ENCODE measurements at regions not wholly inside any gene's neighbourhood (a gene's known extent, or its start where the extent isn't known, plus 50 kb on each side); places are given as distances from the start of the nearest gene placed in this dataset.

GRCh38 chr7:116139007-116139406, 71.3 kb upstream of the TES start:
- TF ChIP-seq CBFB (CRISPR knock-in tag; IDR thresholded peaks at IDR 0.05): no peak
- no peak for TF ChIP-seq JUND (CRISPR knock-in tag; IDR thresholded peaks at IDR 0.05)
- no peak for TF ChIP-seq ZNF777 (CRISPR knock-in tag; IDR thresholded peaks at IDR 0.05)
- no peak for TF ChIP-seq HDAC1 (CRISPR knock-in tag; IDR thresholded peaks at IDR 0.05)
- TF ChIP-seq ZNF382 (CRISPR knock-in tag; IDR thresholded peaks at IDR 0.05; ENCODE audit: borderline replicate concordance): no peak
- no peak for TF ChIP-seq ZNF333 (CRISPR knock-in tag; IDR thresholded peaks at IDR 0.05; ENCODE audit: borderline replicate concordance)
- TF ChIP-seq ZNF34 (CRISPR knock-in tag; IDR thresholded peaks at IDR 0.05; ENCODE audit: borderline replicate concordance): no peak
- no peak for TF ChIP-seq FOXO4 (CRISPR knock-in tag; conservative IDR thresholded peaks at IDR 0.05)
- TF ChIP-seq ZNF513 (CRISPR knock-in tag; conservative IDR thresholded peaks at IDR 0.05): no peak
- TF ChIP-seq ZNF30 (CRISPR knock-in tag; IDR thresholded peaks at IDR 0.05): no peak
- TF ChIP-seq SRSF1 (optimal IDR thresholded peaks at IDR 0.05; ENCODE audit: low read depth, low read length): no peak
- TF ChIP-seq ATAD3A (CRISPR knock-in tag; IDR thresholded peaks at IDR 0.05): no peak
- no peak for TF ChIP-seq ZNF891 (CRISPR knock-in tag; IDR thresholded peaks at IDR 0.05)
- TF ChIP-seq MAF1 (CRISPR knock-in tag; IDR thresholded peaks at IDR 0.05; ENCODE audit: borderline replicate concordance): no peak
- no peak for TF ChIP-seq RXRA (CRISPR knock-in tag; IDR thresholded peaks at IDR 0.05)
- no peak for TF ChIP-seq ZNF878 (CRISPR knock-in tag; IDR thresholded peaks at IDR 0.05)
- no peak for TF ChIP-seq RBM39 (IDR thresholded peaks at IDR 0.05; ENCODE audit: low read depth, low read length, poor library complexity, severe bottlenecking)
- no peak for TF ChIP-seq REST (IDR thresholded peaks at IDR 0.05; ENCODE audit: borderline replicate concordance in 1 of 2, low read depth in 1 of 2, low read length in 2 of 2)
- no peak overlapping the region for H3K4me3 ChIP-seq (replicated peaks in 1 of 3; ENCODE audit: insufficient read depth in 1 of 3, low read depth in 2 of 3, low read length in 3 of 3)
- H3K4me2 ChIP-seq (ENCODE audit: low read depth, low read length): no peak overlapping the region; the same call in 1 of the 2 replicates
- H3K9me3 ChIP-seq (ENCODE audit: low read length): no peaks in the 10 kb centered on the region
- BruUV-seq (replicated peaks): no TSS peak
- CTCF ChIA-PET (ENCODE audit: low intra/inter-chr PET ratio, low total read pairs): interaction anchor here (1.1 to 2.9 kb wide), 3 partner anchors 30 to 111 kb away, joined by 3 to 23 read pairs (median 7); no protein-coding TSS in a partner anchor
- no peak overlapping the region for H2AFZ ChIP-seq (ENCODE audit: low read length)
- POLR2A ChIA-PET: no interaction called here
- in situ Hi-C loops (cut with HindIII; ENCODE audit: extremely low pct_ligation_motif_present, low pct_unique_long_range_greater_than_20kb): no loop called here
- H3K27ac ChIP-seq (ENCODE audit: extremely low read length, insufficient read depth, low read length): no peak overlapping the region
- H3K4me1 ChIP-seq (ENCODE audit: insufficient read depth, low read length): peaks cover 13% of the 10 kb centered on the region
- WGBS (ENCODE audit: low lambda C conversion rate): 14% methylated on average over 5 of the region's 6 CpGs
- FAIRE-seq: no peak
- peak; percentile 9 for DNase-seq (ENCODE audit: low spot score)
- no peaks in the 10 kb centered on the region for H3K36me3 ChIP-seq (replicated peaks in 1 of 2; ENCODE audit: control insufficient read depth in 1 of 2, insufficient read depth in 2 of 2, low read length in 2 of 2)
- 0 out of 5 replicates have a peak, but pooled peaks cover 2 to 3% of the 10 kb centered on the region in 2 experiments for H3K27me3 ChIP-seq (ENCODE audit: control insufficient read depth in 1 of 2, insufficient read depth in 2 of 2, low read length in 2 of 2)
- no peaks in the 10 kb centered on the region for H3K79me2 ChIP-seq (ENCODE audit: insufficient read depth, low read length)
- ATAC-seq: peak; percentile 77
- no peaks in the 10 kb centered on the region for H4K20me1 ChIP-seq (ENCODE audit: insufficient read depth, low read length)
- H3K9ac ChIP-seq (ENCODE audit: insufficient read depth, low read depth, low read length): no peak overlapping the region
- intact Hi-C loops (cut with micrococcal nuclease; ENCODE audit: unreplicated experiment): loop anchor here (5.0 kb wide), 2 partner anchors 33 to 388 kb away; partner anchors contain the start of gene CAV1
